ENCODE measurements at regions not wholly inside any gene's neighbourhood (a gene's known extent, or its start where the extent isn't known, plus 50 kb on each side); places are given as distances from the start of the nearest gene placed in this dataset.

DNA sequence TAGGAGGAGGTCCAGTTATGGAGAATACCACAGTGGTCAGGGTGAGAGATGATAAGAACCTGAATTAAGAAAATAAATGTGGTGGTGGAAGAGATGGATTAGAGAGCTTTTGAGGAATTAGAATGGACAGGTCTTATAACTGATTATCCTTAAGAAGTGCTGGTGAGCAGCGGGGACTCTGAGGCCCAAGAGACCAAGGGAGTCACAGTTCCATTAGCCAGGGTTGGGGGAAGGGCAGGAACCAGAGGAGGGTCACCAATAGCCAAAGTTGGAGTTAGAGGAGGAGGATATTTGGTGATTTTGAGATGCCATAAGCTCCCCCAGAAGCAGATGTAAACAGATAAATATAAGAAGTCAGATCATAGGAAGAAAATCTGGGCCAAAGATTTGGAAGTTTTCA lies 87.1 kb upstream of the PAK5 start:
- TF ChIP-seq, protein P1, sequence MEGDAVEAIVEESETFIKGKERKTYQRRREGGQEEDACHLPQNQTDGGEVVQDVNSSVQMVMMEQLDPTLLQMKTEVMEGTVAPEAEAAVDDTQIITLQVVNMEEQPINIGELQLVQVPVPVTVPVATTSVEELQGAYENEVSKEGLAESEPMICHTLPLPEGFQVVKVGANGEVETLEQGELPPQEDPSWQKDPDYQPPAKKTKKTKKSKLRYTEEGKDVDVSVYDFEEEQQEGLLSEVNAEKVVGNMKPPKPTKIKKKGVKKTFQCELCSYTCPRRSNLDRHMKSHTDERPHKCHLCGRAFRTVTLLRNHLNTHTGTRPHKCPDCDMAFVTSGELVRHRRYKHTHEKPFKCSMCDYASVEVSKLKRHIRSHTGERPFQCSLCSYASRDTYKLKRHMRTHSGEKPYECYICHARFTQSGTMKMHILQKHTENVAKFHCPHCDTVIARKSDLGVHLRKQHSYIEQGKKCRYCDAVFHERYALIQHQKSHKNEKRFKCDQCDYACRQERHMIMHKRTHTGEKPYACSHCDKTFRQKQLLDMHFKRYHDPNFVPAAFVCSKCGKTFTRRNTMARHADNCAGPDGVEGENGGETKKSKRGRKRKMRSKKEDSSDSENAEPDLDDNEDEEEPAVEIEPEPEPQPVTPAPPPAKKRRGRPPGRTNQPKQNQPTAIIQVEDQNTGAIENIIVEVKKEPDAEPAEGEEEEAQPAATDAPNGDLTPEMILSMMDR (IDR thresholded peaks at IDR 0.05; ENCODE audit: low read depth, low read length) = no peak
- TF ChIP-seq MYC (IDR thresholded peaks at IDR 0.05; ENCODE audit: low read depth, low read length) = no peak

Data from NB4 (cell line).